HG03457 (cell line): ENCODE measurements at regions not wholly inside any gene's neighbourhood (a gene's known extent, or its start where the extent isn't known, plus 50 kb on each side); places are given as distances from the start of the nearest gene placed in this dataset.
"Not testable (repeated sequence)": the region's sequence is repeated elsewhere in the genome, so short reads cannot be mapped to it uniquely, and the experiment has no call there.

Experiments
- ATAC-seq: cut with Tn5 transposase; IDR thresholded peaks from one replicate; pipeline ENCODE4 v1.9.1; 2021; ENCODE audit warnings: moderate number of reproducible peaks; ENCODE audit not compliant: unreplicated experiment

DNA sequence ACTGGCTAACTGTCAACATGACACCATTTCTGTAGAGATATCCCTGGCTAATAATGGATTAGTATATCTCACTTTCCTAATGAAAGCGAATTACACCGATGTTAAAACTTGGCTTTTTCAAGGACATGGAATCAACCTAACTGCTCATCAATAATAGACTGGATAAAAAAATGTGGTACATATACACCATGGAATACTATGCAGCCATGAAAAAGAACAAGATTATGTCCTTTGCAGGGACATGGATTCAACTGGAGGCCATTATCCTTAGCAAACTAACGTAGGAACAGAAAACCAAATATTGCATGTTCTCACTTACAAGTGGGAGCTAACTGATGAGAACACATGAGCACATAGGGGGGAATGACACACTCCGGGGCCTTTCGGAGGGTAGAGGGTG is 62.6 kb downstream of the ZIC1 start:
- no peak for ATAC-seq

DNA sequence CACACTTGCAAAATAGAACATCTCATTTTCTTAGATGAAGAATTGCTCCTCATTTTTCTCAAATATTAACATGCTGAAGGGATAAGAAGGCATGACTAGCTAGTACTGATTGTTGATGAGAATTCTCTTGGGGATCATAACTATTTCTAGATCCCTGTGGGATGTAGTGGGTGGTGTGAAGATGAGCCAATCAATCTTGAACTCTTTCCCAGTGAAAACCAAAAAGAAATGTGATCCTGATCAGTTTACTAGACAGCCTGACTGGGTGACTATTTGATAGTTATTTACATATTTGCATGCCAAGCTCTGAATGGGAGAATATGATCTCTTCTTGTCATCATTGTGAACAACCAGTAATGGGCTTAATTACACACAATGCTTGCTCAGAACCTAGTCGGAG is 63.7 kb downstream of the ZIC1 start:
- no peak for ATAC-seq

DNA sequence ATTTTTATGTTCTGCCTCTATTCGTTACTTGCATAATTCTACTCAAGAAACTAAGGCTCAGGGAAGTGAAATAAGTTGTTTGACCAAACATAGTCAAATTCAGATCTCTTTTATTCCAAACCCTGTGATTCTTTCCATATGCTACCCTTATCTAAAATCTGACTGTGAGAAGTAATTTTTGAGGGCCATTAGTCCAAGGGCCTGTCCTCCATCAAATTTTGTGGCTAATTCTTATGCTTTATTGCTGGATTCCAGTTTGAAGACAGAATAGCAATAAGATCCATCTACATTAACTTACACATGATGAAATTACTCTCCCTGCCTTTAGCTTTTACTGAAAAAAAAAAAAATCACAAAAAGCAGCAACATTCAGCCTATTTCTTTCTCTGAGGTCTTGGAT is 74.0 kb downstream of the ZIC1 start:
- no peak for ATAC-seq

DNA sequence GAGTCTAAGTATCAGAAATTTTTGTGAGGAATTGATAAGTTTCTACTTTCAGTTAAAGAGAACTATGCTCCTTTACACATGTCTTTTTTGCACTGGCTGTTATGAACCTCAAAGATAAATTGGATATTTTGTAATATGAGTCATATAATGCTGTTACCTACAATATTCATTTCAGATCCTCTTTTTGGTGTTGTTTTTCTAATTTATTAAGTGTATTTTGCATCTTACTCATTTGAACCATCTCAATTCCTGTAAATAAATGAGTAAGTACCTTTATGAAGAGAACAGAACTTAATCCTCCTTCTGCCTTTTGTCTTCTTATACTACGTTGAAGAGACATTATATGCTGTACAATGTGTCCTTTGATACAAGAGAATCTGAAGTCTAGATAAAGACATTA is 74.4 kb downstream of the ZIC1 start:
- ATAC-seq: no peak

DNA sequence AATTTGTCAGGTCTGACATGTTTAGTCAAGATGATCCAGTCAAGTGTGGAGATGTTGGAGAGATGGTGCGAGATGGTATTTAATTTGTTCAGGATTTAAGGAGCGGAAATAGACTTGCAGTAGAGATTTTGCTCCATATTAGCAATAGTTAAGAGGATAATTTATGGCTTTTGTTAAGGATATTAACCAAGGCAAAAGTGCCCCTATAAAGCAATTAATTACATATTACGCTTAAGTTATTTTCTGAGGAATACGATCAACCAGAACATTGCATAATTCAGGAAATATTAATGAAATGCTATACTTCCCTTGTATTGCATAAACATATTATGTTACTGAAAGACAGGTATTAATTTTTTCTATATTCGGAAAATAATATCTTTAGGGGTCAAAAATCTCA is 83.9 kb downstream of the ZIC1 start:
- ATAC-seq: no peak

DNA sequence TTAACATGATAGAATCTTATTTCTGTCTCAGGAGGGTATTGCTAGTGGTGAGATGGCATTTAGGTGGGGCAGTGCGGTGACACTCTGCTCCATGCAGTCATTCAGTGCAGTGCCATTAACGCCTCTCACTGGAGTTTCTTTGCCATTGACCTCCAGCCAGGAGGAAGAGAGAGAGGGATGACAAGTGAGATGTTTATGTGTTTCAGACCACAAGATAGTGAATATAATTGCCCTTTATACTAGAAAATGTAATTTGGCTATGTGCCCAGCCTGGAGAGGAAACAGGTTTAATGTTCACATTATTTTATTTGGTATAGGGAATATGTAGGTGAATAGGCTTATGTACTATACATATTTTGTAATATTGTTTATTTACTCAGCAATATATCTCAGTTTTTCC is 84.5 kb downstream of the ZIC1 start:
- no peak for ATAC-seq

DNA sequence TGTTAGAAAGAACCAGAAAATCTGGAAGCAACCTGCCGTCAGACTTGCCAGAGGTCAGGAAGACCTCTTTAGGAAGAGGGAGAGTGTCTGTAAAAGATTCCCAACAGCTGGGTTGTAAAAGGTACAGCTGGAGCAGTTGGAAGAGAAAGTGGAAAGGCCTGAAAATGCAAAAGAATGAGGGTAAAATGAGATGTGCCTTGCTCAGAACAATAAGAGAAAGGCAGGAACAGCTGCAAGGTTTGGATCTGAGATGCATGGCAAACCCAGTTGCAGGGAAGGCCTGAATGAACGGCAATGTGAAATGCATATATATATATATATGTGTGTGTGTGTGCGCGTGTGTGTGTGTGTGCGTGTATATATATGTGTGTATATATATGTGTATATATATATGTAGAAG is 88.1 kb downstream of the ZIC1 start:
- ATAC-seq: no peak

DNA sequence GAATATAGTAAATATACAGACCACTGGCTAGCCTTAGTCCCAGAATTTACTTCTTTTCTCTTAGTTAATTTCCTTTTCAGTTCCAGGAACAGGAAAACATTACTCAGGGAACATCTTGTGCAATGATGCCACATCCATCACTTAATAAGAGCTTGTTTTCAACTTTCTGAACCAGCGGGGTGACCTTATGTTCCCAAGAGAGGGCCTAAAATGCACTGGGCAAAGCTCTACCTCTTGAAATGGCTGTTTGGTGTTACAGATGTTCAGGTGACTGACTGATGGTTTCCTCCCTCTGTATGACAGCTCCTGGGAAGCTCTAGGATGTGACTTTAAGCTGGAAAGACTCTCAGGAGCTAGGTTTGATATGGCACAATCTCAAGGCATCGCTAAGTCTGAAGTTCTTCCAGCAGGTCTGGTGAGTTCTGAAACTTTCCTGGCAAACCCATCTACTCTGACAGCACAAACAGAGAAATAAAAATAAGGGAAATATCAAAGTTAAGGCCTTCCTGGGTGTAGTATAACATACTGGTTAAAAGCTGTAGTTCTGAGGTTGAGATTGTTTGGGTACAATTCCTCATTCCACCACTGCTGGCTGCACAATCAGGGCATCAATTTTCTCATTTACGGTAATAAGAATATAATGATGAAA is 98.6 kb downstream of the ZIC1 start:
- ATAC-seq: no peak

DNA sequence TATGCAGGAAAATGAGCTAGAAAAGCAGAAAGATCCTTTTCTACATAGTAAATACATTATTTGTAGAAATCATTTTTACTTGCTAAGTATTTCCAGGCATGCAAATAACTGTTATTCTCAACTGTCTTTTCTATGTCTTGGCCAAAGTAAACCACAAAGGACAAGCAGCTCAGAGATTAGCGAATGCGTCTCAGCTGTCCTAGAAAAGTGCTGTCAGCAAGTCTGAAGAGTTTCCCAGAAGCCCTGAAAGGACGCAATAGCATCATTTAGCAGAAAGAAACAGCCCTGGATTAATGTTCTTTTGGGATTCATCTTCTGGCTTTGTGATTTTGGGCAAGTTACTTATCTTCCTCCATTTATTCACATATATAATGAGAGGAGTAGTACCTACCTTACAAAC is 100.3 kb downstream of the ZIC1 start:
- ATAC-seq: no peak

DNA sequence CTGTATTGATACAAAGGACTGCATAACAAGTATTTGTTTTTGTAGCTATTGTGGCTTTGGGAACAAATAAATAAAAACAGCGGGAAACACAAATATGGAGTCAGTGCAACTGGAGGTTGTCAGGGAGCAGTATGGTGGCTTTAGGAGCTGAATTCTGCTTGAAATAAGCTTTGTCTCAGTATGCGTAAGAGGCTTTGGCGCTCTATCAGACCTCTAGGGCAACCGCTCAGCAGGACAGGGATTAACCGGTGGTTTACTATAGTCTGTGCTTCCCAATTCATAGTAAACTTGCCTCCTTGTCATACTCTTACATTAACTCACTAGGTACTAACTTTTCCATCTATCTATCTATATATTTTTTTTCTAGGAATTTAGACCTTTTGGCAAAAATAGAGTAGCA is 104.6 kb downstream of the ZIC1 start:
- ATAC-seq: no peak

DNA sequence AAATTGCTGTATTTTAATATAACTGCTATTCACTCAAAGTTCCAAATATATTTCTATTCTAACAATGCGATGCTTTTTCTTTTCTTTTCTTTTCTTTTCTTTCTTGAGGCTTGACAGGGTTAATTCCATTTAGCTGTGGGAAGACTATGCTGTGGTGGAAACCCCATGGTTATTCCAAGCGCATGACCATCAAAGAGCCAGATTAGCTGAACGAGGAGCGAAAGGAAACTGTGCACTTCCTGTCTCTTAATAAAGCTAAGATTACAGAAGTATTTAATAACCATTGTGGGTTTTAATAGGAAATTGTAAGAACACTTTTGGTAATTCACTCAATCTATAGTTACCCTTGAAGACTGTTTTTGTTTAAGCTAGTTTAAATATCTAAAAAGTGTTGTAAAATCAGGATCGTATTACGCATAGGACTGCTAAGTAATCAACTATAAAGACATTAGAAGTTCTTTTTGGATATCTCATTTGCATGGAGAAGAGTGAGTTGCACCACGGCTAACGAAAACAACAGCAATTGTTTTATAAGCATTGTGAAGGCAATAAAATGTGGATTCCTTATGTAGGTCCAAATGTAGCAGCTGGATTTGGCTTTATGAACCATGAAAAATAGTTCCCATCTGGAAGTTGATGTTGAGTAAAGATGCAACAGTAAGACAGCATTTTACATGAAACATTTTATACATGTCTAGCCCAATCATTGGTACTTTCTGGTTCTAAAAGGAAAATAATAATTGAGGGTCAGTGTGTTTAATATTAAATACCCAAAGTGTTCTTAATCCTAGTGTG is 105.4 kb downstream of the ZIC1 start:
- no peak for ATAC-seq

DNA sequence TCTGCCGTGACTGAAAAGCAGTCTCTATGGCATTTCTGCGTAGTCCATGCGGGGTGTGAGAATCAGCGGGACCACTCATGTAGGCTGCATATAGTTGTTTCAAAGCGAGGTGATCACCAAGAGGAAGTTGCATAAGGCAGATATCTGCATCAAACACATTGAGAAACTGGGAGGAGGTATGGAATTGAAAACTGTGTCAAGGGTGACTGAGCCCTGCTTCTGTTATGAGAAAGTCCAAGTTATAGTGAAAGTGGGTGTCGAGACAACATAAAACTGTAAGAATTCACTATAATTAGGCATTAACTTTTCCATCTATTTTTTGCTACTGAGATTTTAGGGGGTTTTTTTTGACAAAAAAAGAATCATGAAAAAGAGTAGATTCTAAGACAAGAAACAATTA is 109.3 kb downstream of the ZIC1 start:
- ATAC-seq: no peak

DNA sequence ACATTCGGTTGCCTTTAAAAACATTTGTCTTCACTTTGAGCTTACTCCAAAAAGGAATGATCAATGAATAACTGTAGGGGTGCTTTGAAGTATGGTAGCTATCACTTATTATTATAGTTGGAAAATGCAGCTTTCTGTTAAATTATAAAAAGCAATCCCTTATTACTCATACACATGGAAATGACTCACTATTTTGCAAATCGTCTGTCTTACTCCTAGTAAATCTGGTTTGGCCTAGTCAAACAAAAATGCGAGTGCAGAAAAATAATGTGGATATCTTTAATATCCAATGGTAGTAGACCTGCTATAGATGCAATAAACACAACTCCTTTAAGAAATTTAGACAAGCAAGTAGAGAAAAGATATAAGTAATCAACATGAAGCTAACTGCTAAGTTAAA is 112.5 kb downstream of the ZIC1 start:
- ATAC-seq: no peak

DNA sequence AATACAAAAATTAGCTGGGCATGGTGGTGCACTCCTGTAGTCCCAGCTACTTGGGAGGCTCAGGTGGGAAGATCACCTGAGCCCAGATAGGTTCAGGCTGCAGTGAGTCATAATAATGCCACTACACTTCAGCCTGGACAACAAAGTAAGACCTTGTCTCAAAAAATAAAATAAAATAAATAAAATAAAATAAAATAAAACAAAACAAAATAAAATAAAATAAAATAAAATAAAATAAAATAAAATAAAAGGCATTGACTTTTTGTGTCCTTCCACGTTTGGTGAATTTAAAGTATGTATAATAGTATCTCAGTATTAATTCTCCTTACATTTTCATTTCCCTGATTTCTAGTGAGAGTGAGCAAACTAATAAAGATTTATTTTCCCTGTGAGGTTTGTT is 113.6 kb downstream of the ZIC1 start:
- ATAC-seq: not testable (repeated sequence)

DNA sequence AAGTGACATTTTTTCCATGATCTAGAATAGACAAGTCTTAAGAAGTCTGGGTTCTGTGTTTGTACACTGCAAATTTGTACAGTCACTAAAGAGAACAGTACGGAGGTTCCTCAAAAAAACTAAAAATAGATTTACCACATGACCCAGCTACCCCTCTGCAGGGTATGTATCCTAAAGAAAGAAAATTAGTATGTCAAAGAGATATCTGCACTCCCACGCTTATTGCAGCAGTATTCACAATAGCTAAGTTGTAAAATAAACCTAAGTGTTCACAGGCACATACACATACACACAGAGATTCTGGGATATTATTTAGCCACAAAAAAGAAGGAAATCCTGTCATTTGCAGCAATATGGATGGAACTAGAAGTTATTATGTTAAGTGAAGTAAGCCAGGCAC is 120.4 kb downstream of the ZIC1 start:
- ATAC-seq: no peak

DNA sequence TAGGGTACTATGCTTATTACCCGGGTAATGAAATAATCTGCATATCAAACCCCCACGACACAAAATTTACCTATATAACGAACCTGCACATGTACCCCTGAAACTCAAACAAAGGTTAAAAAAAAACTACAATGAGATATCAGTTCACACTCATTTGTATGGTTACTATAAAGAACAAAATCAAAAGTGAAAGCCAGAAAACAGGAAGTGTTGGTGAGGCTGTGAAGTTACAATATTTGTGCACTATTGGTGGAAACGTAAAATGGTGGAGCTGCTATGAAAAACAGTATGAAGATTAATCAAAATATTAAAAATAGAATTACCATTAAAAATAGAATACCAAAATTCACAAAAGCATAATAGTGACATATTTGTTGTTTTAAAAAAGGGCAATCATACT is 128.9 kb downstream of the ZIC1 start:
- no peak for ATAC-seq

DNA sequence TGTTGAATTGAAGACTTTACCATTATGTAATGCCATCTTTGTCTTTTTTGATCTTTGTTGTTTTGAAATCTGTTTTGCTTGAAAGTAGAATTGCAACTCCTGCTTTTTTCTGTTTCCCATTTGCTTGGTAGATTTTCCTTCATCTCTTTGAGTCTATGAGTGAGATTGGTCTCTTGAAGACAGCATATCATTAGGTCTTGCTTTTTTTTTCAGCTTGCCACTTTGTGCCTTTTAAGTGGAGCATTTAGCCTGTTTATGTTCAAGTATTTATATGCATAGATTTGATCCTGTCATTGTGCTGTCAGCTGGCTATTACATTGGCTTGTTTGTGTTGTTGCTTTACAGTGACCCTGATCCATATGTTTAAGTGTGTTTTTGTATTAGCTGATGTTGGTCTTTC is 131.8 kb downstream of the ZIC1 start:
- no peak for ATAC-seq

DNA sequence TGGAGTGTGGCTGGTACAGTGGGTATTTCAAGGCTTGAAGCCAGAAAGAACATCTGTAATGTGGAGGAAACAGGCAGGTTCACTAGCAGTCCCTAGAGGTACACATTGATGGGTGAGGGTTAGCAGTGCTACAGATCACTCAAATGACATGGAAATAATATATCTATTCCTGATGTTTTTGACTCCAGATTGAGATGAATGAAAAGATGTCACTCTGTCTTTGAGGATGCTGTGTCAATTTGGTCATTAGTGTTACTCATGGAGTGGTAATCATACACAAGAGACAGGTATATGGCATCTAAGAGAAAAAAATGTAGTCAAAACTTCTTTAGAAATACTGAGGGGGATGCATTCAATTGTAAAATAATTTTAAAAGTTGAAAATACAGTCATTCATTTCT is 135.1 kb downstream of the ZIC1 start:
- no peak for ATAC-seq

DNA sequence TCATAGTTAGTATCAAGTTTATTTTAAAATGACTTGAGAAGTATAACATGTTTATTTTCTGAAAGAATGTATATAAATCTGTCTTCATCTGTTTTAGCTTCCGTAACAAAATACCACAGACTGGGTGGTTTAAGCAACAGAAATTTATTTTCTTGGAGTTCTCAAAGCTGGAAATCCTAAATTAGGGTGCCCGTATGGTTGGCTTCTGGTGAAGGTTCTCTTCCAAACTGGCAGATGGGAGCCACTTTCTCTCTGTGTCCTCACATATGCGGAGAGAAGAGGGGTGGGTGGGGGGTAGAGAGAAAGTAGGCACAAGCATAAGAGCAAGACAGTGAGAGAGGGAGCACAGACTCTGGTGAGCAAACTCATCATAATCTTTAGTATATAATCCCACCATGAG is 142.3 kb downstream of the ZIC1 start:
- ATAC-seq: no peak

DNA sequence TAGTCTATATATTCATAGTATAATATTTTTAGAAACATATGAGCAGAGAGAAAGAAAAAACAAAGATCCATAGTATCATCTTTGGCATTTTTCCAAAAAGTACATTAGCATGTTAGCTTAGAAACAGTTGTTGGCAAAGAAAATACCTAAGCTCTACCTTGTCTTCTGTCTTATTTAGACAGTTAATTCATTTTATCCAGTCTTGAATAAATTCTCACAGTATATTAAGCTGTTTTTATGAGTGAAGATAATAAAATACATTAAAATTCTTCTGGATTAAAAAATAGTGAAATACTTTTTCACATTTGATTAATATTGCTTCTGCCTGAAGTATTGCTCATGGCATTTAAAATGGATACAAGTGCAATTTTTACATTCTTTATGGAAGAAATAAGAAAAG is 145.2 kb downstream of the ZIC1 start:
- ATAC-seq: no peak

DNA sequence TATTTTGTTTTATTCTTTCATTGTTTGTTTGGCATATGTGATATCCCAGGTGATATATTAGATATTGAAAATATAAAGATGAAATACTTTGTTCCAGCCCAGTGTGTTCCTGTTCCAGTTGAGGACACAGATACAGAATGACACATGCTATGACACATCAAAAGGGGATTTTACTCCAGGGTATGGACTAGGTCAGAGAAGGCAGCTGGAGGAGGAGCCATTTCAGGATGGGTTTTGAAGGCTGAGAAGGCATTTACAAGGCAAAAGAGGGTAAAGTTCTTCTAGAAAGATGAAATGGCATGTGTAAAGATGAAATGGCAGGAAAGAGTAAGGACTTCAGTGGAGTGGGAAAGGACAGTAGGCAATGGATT is 163.8 kb downstream of the ZIC1 start:
- ATAC-seq: no peak

DNA sequence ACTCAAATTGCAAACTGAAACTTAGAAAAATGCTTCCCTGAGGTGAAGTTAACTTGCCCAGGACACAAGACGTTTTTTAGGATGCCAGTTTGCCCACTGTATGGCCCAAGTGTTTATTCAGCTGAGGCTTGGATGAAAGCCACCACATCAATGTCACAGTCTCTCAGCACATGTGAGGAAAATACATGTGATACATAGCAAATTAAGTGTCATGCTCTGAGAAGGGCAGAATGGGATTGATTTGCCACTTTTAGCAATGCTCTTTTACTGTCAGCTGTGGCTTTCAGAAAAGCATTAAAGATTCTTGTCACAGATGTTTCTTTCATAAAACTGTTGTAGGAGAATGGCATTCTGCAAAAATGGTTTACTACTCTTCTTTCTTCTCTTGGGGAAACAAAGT is 165.5 kb downstream of the ZIC1 start:
- no peak for ATAC-seq

DNA sequence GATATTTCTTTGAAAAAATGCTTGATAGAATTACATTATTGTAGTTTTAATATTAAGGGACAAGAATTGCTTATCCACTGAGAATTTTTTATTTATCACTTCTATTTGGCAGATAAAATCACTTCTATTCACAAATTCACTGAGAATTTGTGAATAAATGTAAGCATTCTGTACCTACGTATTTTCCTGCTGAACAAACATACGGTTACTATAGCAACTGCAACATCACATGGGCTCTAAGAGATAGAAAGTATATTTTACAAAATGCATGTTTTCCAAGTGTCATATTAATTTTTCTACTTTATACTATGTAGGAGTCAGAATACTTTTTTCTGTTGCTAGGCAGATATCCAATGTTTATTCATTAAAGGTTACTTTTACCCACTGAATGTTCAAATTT is 166.2 kb downstream of the ZIC1 start:
- no peak for ATAC-seq
